Fibroblast of pulmonary artery (primary cell): ENCODE measurements at regions not wholly inside any gene's neighbourhood (a gene's known extent, or its start where the extent isn't known, plus 50 kb on each side); places are given as distances from the start of the nearest gene placed in this dataset.

Source experiments
- DNase-seq: peaks from one replicate; pipeline ENCODE4 v3.0.0-alpha.2; 2010; ENCODE audit warnings: low read depth
- H3K4me3 ChIP-seq: replicated peaks from 2 replicates; pipeline ENCODE4 v1.5.1; 2011; ENCODE audit warnings: low read depth, mild to moderate bottlenecking, control low read depth, low read length, moderate library complexity
- TF ChIP-seq, protein P1 (sequence below): IDR thresholded peaks from 2 replicates; pipeline ENCODE4 v1.5.1; 2011; ENCODE audit warnings: mild to moderate bottlenecking, control low read depth, low read length, inconsistent platforms; ENCODE audit errors: missing control alignments

DNA sequence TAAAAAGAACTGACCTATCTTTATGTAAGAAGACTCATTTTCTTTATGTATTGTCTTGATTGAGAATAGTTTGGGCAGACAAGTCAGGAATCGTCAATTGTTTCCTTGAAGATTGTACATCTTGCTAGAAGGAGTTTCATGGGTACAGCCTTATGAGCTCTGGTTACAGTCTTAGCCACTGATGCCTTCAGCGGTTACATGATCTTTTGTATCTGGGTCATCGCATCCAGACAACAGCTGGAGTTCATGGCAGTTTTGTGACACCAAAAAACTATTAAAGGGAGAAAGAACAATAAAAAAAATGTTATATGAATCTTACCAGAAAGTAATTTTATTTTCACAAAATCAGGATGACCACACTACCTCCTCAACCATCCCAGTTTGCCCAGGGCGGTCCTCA lies 520.5 kb upstream of the CDH7 start:
- TF ChIP-seq, protein P1, sequence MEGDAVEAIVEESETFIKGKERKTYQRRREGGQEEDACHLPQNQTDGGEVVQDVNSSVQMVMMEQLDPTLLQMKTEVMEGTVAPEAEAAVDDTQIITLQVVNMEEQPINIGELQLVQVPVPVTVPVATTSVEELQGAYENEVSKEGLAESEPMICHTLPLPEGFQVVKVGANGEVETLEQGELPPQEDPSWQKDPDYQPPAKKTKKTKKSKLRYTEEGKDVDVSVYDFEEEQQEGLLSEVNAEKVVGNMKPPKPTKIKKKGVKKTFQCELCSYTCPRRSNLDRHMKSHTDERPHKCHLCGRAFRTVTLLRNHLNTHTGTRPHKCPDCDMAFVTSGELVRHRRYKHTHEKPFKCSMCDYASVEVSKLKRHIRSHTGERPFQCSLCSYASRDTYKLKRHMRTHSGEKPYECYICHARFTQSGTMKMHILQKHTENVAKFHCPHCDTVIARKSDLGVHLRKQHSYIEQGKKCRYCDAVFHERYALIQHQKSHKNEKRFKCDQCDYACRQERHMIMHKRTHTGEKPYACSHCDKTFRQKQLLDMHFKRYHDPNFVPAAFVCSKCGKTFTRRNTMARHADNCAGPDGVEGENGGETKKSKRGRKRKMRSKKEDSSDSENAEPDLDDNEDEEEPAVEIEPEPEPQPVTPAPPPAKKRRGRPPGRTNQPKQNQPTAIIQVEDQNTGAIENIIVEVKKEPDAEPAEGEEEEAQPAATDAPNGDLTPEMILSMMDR: no peak
- H3K4me3 ChIP-seq: no peak overlapping the region
- DNase-seq: no peak

DNA sequence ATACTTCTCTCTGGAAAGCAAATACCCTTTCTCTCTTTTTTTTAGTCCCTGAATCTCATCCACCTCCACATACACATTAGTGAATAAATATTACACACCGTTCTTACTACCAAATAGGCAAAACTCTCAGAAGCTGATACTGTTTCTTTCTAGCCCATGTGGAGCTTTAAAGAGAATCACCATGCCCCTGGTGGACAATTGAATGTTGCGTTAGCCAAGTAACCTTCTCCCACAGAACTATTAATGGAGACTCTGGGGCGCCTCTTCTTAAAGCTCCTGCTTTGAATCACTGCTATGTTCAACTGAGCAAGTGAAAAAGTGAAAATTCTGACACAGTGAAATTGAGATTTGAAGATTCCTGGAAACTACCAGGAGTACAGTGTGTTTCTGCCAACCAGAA lies 522.8 kb upstream of the CDH7 start:
- TF ChIP-seq, protein P1: no peak
- H3K4me3 ChIP-seq: no peak overlapping the region
- no peak for DNase-seq

DNA sequence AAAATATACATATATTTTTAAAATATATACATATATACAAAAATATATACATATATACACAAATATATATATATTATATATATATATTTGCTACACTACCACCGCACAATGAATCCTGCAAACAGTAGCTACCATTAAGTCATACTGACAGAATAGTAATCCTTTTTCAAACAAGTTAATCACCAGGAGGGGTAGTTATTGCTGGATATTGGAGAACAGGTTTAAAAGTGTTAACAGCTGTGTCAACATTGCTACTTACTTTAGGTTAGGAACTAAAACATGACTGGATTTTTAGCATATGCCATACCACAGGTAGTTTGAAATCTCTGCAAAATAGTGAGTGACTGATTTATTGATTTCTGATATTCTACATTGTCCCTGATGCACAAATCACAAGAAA lies 529.1 kb upstream of the CDH7 start:
- TF ChIP-seq, protein P1: no peak

DNA sequence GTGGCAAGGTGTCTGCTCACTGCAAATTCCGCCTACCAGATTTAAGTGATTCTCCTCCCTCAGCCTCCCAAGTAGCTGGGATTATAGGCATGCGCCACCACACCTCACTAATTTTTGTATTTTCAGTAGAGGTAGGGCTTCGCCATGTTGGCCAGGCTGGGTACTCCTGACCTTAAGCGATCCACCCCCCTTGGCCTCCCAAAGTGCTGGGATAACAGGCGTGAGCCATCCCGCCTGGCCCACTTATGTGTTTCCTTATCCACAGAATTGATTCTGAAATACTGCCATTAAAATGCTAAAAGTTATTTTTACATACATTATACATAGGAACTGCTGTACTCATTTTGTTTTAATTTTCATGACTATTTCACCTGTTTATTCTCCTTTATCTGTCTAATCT lies 529.7 kb upstream of the CDH7 start:
- H3K4me3 ChIP-seq: no peak overlapping the region
- no peak for DNase-seq
- TF ChIP-seq, protein P1: no peak

More for the DNA sequence above, 529.1 kb upstream of the CDH7 start:
- no peak for DNase-seq
- H3K4me3 ChIP-seq: no peak overlapping the region

DNA sequence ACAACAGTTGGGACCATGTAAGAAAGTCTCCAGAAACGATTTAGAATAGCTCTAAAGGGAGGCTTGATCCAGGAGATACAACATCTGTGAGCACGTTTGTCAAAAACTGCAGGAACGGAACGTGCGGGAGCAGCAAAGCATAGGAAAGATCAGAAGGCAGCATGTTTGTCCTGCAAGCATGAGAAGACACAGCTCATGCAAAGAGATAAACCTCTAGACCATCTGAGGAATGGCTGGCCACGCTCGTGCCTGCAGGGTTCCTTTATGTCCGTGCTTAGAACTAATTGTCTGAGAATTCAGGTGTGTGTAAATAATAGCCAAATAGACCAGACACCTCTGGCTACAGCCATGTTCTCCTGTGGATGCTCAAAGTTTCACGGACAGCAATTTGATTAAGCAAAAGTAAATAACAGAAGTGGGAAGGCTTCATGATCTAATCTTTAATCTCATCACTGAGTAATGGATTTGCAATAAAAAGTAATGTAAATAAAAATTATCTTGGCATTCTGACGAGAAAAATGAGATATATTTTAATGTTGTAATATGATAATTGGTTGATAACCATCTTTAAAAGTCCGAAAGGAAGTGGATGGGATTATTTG lies 534.8 kb upstream of the CDH7 start:
- H3K4me3 ChIP-seq: no peak overlapping the region
- DNase-seq: no peak
- TF ChIP-seq, protein P1: no peak

DNA sequence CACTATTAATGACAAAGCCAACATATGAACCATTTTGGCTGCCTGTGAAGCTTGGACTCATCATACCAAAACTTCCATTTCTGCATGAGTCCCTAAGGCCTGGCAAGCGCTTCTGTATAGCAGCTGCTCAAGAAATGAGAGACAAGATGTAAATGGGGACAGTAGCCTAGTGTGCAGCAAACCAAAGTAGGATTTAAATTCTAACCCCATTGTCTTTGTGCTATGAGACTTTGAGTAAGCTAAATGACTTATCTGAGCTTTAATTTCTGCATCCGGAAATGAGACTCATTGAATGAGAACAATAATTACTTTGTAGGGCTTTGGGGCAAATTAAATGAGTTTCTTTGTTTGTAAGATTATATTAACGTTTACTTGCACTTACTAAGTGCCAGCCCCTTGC lies 536.4 kb upstream of the CDH7 start:
- no peak for DNase-seq
- TF ChIP-seq, protein P1: no peak
- H3K4me3 ChIP-seq: no peak overlapping the region

DNA sequence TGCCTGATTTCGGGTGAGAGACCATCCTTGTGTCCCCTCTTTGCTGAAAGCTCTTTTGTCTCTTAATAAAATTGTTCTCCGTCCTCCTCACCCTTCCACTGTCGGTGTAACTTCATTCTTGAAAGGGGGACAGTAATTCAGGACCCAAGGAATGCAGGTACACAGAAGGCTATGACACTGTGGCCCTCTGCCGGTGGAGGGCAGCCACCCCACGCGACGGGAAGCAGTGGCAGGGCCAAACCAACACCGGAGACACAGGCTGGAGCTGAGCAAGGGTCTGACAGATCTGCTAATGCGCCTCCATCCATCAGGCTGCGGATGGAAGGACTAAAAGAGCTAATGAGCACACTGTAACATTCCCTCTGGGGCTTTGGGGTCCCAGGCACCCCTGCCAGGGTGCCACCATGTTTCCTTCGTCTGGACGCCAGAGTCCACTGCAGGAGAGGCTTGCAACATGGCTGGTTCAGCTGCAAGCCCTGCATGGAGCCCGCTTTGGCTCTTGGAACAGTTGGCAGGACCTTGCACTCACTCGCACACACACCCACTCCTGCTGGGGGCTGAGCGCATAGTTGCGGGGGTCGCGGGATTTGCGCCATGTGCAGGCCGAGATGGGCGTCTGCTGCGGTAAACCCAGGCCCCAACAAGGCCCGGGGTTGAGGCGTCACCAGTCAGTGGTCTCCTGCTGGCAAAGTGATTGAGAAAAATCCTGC lies 544.1 kb upstream of the CDH7 start:
- H3K4me3 ChIP-seq: no peak overlapping the region
- DNase-seq: no peak
- TF ChIP-seq, protein P1: no peak
